GM12878 (cell line): ENCODE measurements at regions not wholly inside any gene's neighbourhood (a gene's known extent, or its start where the extent isn't known, plus 50 kb on each side); places are given as distances from the start of the nearest gene placed in this dataset.

Experiments used
- ATAC-seq: fragments of 200-7000 bp; cut with Tn5 transposase; 3 replicates; pipeline ENCODE4 v1.9.1; 2020; ENCODE audit warnings: mild to moderate bottlenecking, moderate library complexity
- BruUV-seq: library from RNA; stranded (reverse); fragments of 400-500 nt; replicated peaks from 2 replicates; lab custom pipeline; 2021; lab: Mats Ljungman, UMichigan
- CTCF ChIA-PET: fragments of 300-600 bp; sonication (Branson Sonifier 250); formaldehyde crosslinking; extraction: SDS; loops from one replicate; lab custom pipeline; 2021; ENCODE audit warnings: inconsistent platforms; lab: Yijun Ruan, JAX
- POLR2A ChIA-PET: fragments of 350-600 bp; formaldehyde crosslinking; extraction: SDS; loops from one replicate; lab custom pipeline; 2021; ENCODE audit warnings: inconsistent platforms; lab: Charles Lee
- RAD21 ChIA-PET: fragments of 300-600 bp; sonication (Branson Sonifier 250); formaldehyde crosslinking; loops from one replicate; lab custom pipeline; 2023; ENCODE audit warnings: antibody characterized with exemption; ENCODE audit not compliant: unreplicated experiment; lab: Charles Lee
- SMC1A ChIA-PET: fragments of 300-600 bp; sonication (Branson Sonifier 250); formaldehyde crosslinking; loops from one replicate; lab custom pipeline; 2023; ENCODE audit not compliant: unreplicated experiment, uncharacterized antibody; lab: Charles Lee
- DNase-seq: peaks from one replicate; pipeline ENCODE4 v3.0.0-alpha.2; 2011; ENCODE audit warnings: low read depth, low spot score
- FAIRE-seq: peaks from 3 replicates; lab custom pipeline; 2011; peaks lifted over from hg19 to GRCh38; lab: Jason Lieb, UNC
- H2AFZ ChIP-seq: 2 replicates; pipeline ENCODE4 v1.6.0; 2011; ENCODE audit warnings: low read depth, low read length, control low read depth; ENCODE audit not compliant: control insufficient read depth
- H3K27ac ChIP-seq: 2 replicates; pipeline ENCODE4 v1.5.1; 2011; ENCODE audit warnings: control low read depth; ENCODE audit not compliant: control insufficient read depth, insufficient read depth
- H3K27me3 ChIP-seq, 2 experiments: replicated peaks in 1 of 2; 2 replicates each; pipeline versions ENCODE4 v1.6.0 to v1.6.1; 2011; ENCODE audit warnings: low read length in 1 of 2; ENCODE audit not compliant: control insufficient read depth in 2 of 2, insufficient read depth in 2 of 2
- H3K36me3 ChIP-seq, 2 experiments: 2 replicates each; pipeline ENCODE4 v1.5.1; 2011; ENCODE audit warnings: low read length in 1 of 2; ENCODE audit not compliant: control insufficient read depth in 2 of 2, insufficient read depth in 2 of 2
- H3K4me1 ChIP-seq: 2 replicates; pipeline ENCODE4 v1.6.1; 2011; ENCODE audit warnings: mild to moderate bottlenecking, low read length, moderate library complexity, mixed read lengths; ENCODE audit not compliant: control insufficient read depth, insufficient read depth
- H3K4me2 ChIP-seq: 2 replicates; pipeline ENCODE4 v1.6.0; 2011; ENCODE audit warnings: control low read depth; ENCODE audit not compliant: control insufficient read depth, insufficient read depth
- H3K4me3 ChIP-seq: fragments of 200-600 bp; sonication (generic); 2 replicates; pipeline ENCODE4 v1.5.1; 2016
- H3K79me2 ChIP-seq: 2 replicates; pipeline ENCODE4 v1.6.0; 2011; ENCODE audit warnings: low read length; ENCODE audit not compliant: control insufficient read depth, insufficient read depth
- H3K9ac ChIP-seq: 2 replicates; pipeline ENCODE4 v1.8.0; 2011; ENCODE audit warnings: low read length, control low read depth, mixed read lengths; ENCODE audit not compliant: control insufficient read depth, insufficient read depth
- H3K9me3 ChIP-seq: replicated peaks from 3 replicates; pipeline ENCODE4 v1.5.1; 2011; ENCODE audit warnings: mild to moderate bottlenecking, low read length; ENCODE audit not compliant: control insufficient read depth, insufficient read depth
- H4K20me1 ChIP-seq: 2 replicates; pipeline ENCODE4 v1.6.0; 2011; ENCODE audit not compliant: control insufficient read depth, insufficient read depth
- CEBPB ChIP-seq, 2 experiments: fragments of 150-350 bp in 1 of 2; IDR thresholded peaks; 2 replicates each; pipeline ENCODE4 v1.6.1; 2012 to 2014; ENCODE audit warnings: low read depth in 2 of 2, low read length in 2 of 2, borderline replicate concordance in 1 of 2, inconsistent platforms in 1 of 2
- HCFC1 ChIP-seq: fragments of 150-350 bp; IDR thresholded peaks from 2 replicates; pipeline ENCODE4 v1.6.1; 2014; ENCODE audit warnings: low read length
- HDGF ChIP-seq: fragments of 450-650 bp; IDR thresholded peaks from 2 replicates; pipeline ENCODE4 v1.6.1; 2016; ENCODE audit warnings: antibody characterized with exemption
- MXI1 ChIP-seq: fragments of 150-350 bp; IDR thresholded peaks from 2 replicates; pipeline ENCODE4 v1.6.1; 2011; ENCODE audit warnings: low read depth, mild to moderate bottlenecking, inconsistent platforms, low read length, improper control_type of control experiment
- MYC ChIP-seq: IDR thresholded peaks from 2 replicates; pipeline ENCODE4 v1.6.1; 2011; ENCODE audit warnings: mild to moderate bottlenecking, low read length, moderate library complexity, inconsistent platforms; ENCODE audit not compliant: insufficient read depth, insufficient replicate concordance, insufficient read length, severe bottlenecking
- NFYA ChIP-seq: IDR thresholded peaks from 2 replicates; pipeline ENCODE4 v1.6.1; 2011; ENCODE audit warnings: low read depth, mild to moderate bottlenecking, low read length, improper control_type of control experiment, borderline replicate concordance
- POLR2AphosphoS2 ChIP-seq: IDR thresholded peaks from 2 replicates; pipeline ENCODE4 v1.6.1; 2011; ENCODE audit warnings: low read depth, mild to moderate bottlenecking, low read length, improper control_type of control experiment, moderate library complexity
- RUNX3 ChIP-seq: IDR thresholded peaks from 2 replicates; pipeline ENCODE4 v1.6.1; 2012; ENCODE audit warnings: low read length, inconsistent platforms
- SIX5 ChIP-seq: IDR thresholded peaks from 2 replicates; pipeline ENCODE4 v1.6.1; 2011; ENCODE audit warnings: mild to moderate bottlenecking, low read depth, low read length, moderate library complexity; ENCODE audit not compliant: severe bottlenecking
- SPI1 ChIP-seq: IDR thresholded peaks from 2 replicates; pipeline ENCODE4 v1.6.1; 2011; ENCODE audit warnings: low read depth, mild to moderate bottlenecking, low read length, moderate library complexity, borderline replicate concordance; ENCODE audit not compliant: insufficient read depth
- ZNF217 ChIP-seq: fragments of 450-650 bp; IDR thresholded peaks from 2 replicates; pipeline ENCODE4 v1.6.1; 2017; ENCODE audit warnings: antibody characterized with exemption, mild to moderate bottlenecking
- in situ Hi-C: fragments of 300-500 bp; cut with MboI; formaldehyde crosslinking; loops from 9 replicates; pipeline ENCODE4 v1.14.3; 2018; ENCODE audit warnings: mixed read lengths
- intact Hi-C: fragments of 100-400 bp; cut with micrococcal nuclease; formaldehyde crosslinking; loops from one replicate; pipeline ENCODE4 v1.14.2; 2022; ENCODE audit not compliant: unreplicated experiment
- TF ChIP-seq, protein P1 (sequence below): fragments of 450-650 bp; IDR thresholded peaks from 2 replicates; pipeline ENCODE4 v1.6.1; 2017; ENCODE audit warnings: mild to moderate bottlenecking, low read depth, inconsistent platforms; ENCODE audit not compliant: poor library complexity, severe bottlenecking
- TF ChIP-seq, protein P2 (sequence below): fragments of 450-650 bp; formaldehyde crosslinking; IDR thresholded peaks from 2 replicates; pipeline ENCODE4 v1.4.0; 2022; ENCODE audit warnings: mild to moderate bottlenecking, moderate library complexity
- TF ChIP-seq, protein P3 (sequence below): fragments of 450-650 bp; formaldehyde crosslinking; IDR thresholded peaks from 2 replicates; pipeline ENCODE4 v1.4.0; 2020; ENCODE audit warnings: mild to moderate bottlenecking, moderate library complexity

DNA sequence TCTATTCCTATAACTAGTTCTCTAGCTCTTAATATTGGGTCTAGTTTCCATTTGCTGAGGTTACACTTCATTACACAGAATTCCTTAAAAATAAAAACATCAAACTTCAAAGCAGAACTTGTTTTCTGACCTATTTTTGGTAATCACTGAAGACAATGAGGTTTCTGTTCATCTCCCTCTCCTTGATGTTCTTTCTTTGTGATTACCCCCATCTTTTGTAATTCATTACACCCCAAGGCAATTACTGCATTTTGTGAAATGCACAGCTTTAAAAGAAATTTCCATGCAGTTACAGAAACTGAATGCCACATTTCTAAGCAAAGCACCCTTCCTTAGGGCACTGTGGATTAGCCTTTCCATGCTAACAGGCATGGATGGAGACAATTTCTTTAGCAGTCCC, 363.2 kb upstream of the RND3 start:
- FAIRE-seq (no peak), ATAC-seq (no peak), DNase-seq (no peak)
- in situ Hi-C loops = no loop called here
- H3K79me2 ChIP-seq = no peaks in the 10 kb centered on the region
- RAD21 ChIA-PET = no interaction called here
- no peak overlapping the region for H3K27ac ChIP-seq
- H3K4me2 ChIP-seq = no peak overlapping the region
- no peaks in the 10 kb centered on the region for H4K20me1 ChIP-seq
- CTCF ChIA-PET = no interaction called here
- intact Hi-C loops = no loop called here
- no peaks in the 10 kb centered on the region for H3K36me3 ChIP-seq
- H3K9ac ChIP-seq = no peak overlapping the region
- TF ChIP-seq POLR2AphosphoS2 (no peak), NFYA (no peak), ZNF217 (no peak), SIX5 (no peak), MYC (no peak), SPI1 (no peak), HCFC1 (no peak), CEBPB (IDR thresholded peaks at IDR 0.05; ENCODE audit: borderline replicate concordance in 1 of 2, low read depth in 2 of 2, low read length in 2 of 2) (no peak), HDGF (no peak), RUNX3 (no peak), MXI1 (no peak)
- TF ChIP-seq, protein P1, sequence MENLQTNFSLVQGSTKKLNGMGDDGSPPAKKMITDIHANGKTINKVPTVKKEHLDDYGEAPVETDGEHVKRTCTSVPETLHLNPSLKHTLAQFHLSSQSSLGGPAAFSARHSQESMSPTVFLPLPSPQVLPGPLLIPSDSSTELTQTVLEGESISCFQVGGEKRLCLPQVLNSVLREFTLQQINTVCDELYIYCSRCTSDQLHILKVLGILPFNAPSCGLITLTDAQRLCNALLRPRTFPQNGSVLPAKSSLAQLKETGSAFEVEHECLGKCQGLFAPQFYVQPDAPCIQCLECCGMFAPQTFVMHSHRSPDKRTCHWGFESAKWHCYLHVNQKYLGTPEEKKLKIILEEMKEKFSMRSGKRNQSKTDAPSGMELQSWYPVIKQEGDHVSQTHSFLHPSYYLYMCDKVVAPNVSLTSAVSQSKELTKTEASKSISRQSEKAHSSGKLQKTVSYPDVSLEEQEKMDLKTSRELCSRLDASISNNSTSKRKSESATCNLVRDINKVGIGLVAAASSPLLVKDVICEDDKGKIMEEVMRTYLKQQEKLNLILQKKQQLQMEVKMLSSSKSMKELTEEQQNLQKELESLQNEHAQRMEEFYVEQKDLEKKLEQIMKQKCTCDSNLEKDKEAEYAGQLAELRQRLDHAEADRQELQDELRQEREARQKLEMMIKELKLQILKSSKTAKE = no peak
- TF ChIP-seq, protein P2, sequence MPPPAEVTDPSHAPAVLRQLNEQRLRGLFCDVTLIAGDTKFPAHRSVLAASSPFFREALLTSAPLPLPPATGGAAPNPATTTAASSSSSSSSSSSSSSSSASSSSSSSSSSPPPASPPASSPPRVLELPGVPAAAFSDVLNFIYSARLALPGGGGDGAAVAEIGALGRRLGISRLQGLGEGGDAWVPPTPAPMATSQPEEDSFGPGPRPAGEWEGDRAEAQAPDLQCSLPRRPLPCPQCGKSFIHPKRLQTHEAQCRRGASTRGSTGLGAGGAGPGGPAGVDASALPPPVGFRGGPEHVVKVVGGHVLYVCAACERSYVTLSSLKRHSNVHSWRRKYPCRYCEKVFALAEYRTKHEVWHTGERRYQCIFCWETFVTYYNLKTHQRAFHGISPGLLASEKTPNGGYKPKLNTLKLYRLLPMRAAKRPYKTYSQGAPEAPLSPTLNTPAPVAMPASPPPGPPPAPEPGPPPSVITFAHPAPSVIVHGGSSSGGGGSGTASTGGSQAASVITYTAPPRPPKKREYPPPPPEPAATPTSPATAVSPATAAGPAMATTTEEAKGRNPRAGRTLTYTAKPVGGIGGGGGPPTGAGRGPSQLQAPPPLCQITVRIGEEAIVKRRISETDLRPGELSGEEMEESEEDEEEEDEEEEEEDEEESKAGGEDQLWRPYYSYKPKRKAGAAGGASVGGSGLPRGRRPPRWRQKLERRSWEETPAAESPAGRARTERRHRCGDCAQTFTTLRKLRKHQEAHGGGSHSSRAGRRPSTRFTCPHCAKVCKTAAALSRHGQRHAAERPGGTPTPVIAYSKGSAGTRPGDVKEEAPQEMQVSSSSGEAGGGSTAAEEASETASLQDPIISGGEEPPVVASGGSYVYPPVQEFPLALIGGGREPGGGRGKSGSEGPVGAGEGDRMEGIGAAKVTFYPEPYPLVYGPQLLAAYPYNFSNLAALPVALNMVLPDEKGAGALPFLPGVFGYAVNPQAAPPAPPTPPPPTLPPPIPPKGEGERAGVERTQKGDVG (CRISPR knock-in tag) = no peak
- TF ChIP-seq, protein P3, sequence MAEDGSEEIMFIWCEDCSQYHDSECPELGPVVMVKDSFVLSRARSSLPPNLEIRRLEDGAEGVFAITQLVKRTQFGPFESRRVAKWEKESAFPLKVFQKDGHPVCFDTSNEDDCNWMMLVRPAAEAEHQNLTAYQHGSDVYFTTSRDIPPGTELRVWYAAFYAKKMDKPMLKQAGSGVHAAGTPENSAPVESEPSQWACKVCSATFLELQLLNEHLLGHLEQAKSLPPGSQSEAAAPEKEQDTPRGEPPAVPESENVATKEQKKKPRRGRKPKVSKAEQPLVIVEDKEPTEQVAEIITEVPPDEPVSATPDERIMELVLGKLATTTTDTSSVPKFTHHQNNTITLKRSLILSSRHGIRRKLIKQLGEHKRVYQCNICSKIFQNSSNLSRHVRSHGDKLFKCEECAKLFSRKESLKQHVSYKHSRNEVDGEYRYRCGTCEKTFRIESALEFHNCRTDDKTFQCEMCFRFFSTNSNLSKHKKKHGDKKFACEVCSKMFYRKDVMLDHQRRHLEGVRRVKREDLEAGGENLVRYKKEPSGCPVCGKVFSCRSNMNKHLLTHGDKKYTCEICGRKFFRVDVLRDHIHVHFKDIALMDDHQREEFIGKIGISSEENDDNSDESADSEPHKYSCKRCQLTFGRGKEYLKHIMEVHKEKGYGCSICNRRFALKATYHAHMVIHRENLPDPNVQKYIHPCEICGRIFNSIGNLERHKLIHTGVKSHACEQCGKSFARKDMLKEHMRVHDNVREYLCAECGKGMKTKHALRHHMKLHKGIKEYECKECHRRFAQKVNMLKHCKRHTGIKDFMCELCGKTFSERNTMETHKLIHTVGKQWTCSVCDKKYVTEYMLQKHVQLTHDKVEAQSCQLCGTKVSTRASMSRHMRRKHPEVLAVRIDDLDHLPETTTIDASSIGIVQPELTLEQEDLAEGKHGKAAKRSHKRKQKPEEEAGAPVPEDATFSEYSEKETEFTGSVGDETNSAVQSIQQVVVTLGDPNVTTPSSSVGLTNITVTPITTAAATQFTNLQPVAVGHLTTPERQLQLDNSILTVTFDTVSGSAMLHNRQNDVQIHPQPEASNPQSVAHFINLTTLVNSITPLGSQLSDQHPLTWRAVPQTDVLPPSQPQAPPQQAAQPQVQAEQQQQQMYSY = no peak
- H2AFZ ChIP-seq = no peak overlapping the region
- H3K27me3 ChIP-seq = no peaks in the 10 kb centered on the region
- H3K4me3 ChIP-seq = no peak overlapping the region
- POLR2A ChIA-PET = no interaction called here
- SMC1A ChIA-PET = interaction anchor here (0.6 kb wide), 1 partner anchor 1236 kb away, joined by 4 read pairs; no protein-coding TSS in a partner anchor
- no TSS peak for BruUV-seq
- H3K9me3 ChIP-seq = no peaks in the 10 kb centered on the region
- H3K4me1 ChIP-seq = no peaks in the 10 kb centered on the region
